ENCODE measurements at regions not wholly inside any gene's neighbourhood (a gene's known extent, or its start where the extent isn't known, plus 50 kb on each side); places are given as distances from the start of the nearest gene placed in this dataset.
A peak's percentile ranks its signal among the peaks of the same experiment; 100 is the strongest.

DNA sequence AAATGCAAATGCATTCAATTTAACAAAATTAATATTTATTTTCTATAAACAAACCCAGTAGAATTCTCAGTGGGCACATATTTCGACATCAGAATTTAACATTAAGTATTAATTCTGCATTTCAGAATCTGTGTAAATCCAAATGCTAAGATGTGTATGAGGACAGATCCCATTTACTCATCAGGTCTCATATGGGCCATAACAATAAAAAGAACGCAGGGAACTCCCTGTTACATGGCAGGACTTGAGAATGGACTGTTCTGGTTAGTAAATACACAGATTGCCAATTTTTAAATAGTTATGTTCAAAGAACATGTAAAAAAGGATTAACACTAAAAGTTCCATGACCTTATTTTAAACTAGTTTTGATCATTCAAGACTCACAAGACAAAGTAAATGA is 104.0 kb downstream of the SLC30A10 start:
- no peak overlapping the region for H3K27ac ChIP-seq
- DNase-seq (no peak), ATAC-seq (no peak)
- no peak overlapping the region for H3K4me3 ChIP-seq
- no peaks in the 10 kb centered on the region for H3K9me3 ChIP-seq
- TF ChIP-seq, protein P1, sequence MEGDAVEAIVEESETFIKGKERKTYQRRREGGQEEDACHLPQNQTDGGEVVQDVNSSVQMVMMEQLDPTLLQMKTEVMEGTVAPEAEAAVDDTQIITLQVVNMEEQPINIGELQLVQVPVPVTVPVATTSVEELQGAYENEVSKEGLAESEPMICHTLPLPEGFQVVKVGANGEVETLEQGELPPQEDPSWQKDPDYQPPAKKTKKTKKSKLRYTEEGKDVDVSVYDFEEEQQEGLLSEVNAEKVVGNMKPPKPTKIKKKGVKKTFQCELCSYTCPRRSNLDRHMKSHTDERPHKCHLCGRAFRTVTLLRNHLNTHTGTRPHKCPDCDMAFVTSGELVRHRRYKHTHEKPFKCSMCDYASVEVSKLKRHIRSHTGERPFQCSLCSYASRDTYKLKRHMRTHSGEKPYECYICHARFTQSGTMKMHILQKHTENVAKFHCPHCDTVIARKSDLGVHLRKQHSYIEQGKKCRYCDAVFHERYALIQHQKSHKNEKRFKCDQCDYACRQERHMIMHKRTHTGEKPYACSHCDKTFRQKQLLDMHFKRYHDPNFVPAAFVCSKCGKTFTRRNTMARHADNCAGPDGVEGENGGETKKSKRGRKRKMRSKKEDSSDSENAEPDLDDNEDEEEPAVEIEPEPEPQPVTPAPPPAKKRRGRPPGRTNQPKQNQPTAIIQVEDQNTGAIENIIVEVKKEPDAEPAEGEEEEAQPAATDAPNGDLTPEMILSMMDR (IDR thresholded peaks at IDR 0.05), result no peak
- no peaks in the 10 kb centered on the region for H3K36me3 ChIP-seq
- intact Hi-C loops (cut with DNase I), result no loop called here
- H3K4me1 ChIP-seq, result no peaks in the 10 kb centered on the region
- no peaks in the 10 kb centered on the region for H3K27me3 ChIP-seq

GRCh38 chr1:219820551-219820950 is 107.8 kb downstream of the SLC30A10 start:
- Histone ChIP-seq H3K4me1 (no peaks in the 10 kb centered on the region), H3K36me3 (no peaks in the 10 kb centered on the region), H3K27me3 (no peaks in the 10 kb centered on the region), H3K27ac (no peak overlapping the region), H3K4me3 (no peak overlapping the region), H3K9me3 (no peaks in the 10 kb centered on the region)
- DNase-seq (no peak), ATAC-seq (no peak)
- TF ChIP-seq, protein P1 (IDR thresholded peaks at IDR 0.05), result no peak
- intact Hi-C loops (cut with DNase I), result no loop called here

DNA sequence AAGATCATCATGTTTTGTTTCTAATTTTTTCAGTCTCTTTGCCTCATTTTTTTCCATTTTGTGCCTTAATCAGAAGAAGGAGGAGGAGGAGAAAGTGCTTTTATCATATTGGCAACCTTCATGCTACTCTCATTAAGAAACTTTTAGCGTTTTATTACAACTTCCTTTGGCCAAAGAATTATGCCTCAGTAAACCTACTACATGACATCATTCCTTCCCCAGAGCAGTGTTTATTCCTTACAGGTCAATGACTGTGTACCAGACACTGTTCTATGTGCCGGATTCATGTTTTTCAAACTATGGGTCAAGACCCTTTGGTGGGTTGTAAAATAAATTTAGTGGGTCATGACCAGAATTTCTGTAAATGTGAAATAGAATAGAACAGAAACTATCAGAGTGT is 110.4 kb downstream of the SLC30A10 start:
- H3K4me1 ChIP-seq, result no peaks in the 10 kb centered on the region
- H3K36me3 ChIP-seq, result no peaks in the 10 kb centered on the region
- H3K27ac ChIP-seq, result no peak overlapping the region
- intact Hi-C loops (cut with DNase I), result loop anchor here (10.0 kb wide), 1 partner anchor 1493 kb away; no protein-coding TSS in a partner anchor
- no peaks in the 10 kb centered on the region for H3K27me3 ChIP-seq
- no peak for DNase-seq
- no peaks in the 10 kb centered on the region for H3K9me3 ChIP-seq
- no peak overlapping the region for H3K4me3 ChIP-seq
- ATAC-seq, result no peak
- TF ChIP-seq, protein P1 (IDR thresholded peaks at IDR 0.05), result no peak

DNA sequence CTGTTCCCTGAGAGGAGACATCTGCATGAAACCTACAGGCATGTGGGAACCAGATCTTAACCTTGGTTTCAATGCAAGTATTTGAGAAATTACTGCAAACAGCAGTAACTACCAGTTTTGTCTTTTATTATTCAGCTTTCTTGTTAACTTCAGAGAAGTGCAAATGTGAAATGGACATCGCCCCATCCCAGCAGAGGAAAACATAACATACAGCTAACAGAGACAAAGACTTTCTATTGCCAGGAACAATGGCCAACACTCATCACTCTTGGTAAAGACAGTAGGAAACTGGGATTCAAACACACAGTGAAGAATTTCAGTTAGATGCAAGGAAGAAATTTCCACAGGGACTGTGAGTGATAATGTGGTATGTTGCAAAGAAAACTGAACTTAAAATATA is 115.1 kb downstream of the SLC30A10 start:
- Histone ChIP-seq H3K36me3 (no peaks in the 10 kb centered on the region), H3K27ac (no peak overlapping the region), H3K9me3 (no peaks in the 10 kb centered on the region), H3K4me3 (no peak overlapping the region), H3K4me1 (no peaks in the 10 kb centered on the region), H3K27me3 (peaks cover 6% of the 10 kb centered on the region)
- TF ChIP-seq, protein P1 (IDR thresholded peaks at IDR 0.05), result no peak
- ATAC-seq (no peak), DNase-seq (no peak)
- intact Hi-C loops (cut with DNase I), result loop anchor here (10.0 kb wide), 1 partner anchor 1488 kb away; no protein-coding TSS in a partner anchor

GRCh38 chr1:219812491-219813203 is 115.7 kb downstream of the SLC30A10 start:
- Histone ChIP-seq H3K4me3 (no peak overlapping the region), H3K9me3 (no peaks in the 10 kb centered on the region), H3K27ac (no peak overlapping the region), H3K4me1 (no peaks in the 10 kb centered on the region), H3K36me3 (no peaks in the 10 kb centered on the region), H3K27me3 (peaks cover 6% of the 10 kb centered on the region)
- no peak for DNase-seq
- TF ChIP-seq, protein P1 (IDR thresholded peaks at IDR 0.05), result peak; percentile 72
- intact Hi-C loops (cut with DNase I), result loop anchor here (10.0 kb wide), 1 partner anchor 1488 kb away; no protein-coding TSS in a partner anchor
- ATAC-seq, result peak; percentile 67

All from upper lobe of right lung (tissue), 1 donor.